ENCODE measurements at regions not wholly inside any gene's neighbourhood (a gene's known extent, or its start where the extent isn't known, plus 50 kb on each side); places are given as distances from the start of the nearest gene placed in this dataset.
"Not testable (repeated sequence)": the region's sequence is repeated elsewhere in the genome, so short reads cannot be mapped to it uniquely, and the experiment has no call there.

DNA sequence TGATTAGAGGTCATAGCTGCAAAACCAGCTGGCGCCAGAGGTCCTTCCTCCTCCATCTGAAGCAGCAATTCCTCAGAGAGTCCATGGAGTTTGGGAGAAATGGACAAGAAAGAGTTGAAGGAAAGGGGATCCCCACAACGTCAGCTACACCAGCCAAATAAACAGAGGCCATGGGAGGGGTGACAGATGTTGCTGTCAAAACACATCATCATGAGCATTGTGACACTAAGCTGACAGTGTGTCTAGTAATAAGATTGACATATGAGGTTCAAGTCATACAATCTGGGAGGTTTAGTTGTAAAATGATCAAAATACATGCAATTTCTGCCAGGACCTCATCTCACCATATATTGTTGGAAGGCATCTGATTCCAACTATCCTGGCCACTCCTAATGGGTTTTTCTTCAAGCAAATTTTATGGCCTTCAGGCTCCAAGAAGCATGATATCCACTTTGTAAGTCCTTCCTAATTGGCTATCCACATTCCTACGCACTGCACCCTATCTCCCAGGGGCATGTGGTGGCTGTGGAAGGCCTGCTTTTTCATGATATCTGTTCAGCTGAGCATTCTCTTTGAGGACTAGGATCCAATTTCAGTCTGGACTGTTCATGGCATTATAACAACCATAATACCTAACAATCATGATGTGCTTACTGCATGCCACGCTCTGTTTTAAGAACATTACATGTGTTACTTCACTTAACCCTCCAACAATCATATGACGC lies 335.0 kb upstream of the ID2 start:
- no peaks in the 10 kb centered on the region for H3K4me1 ChIP-seq
- FAIRE-seq (no peak), ATAC-seq (no peak), DNase-seq (ENCODE audit: low read depth in 1 of 2, low spot score in 1 of 2) (no peak)
- no peak overlapping the region for H3K27ac ChIP-seq
- H3K9me3 ChIP-seq = no peaks in the 10 kb centered on the region
- H3K4me2 ChIP-seq = no peak overlapping the region
- H3K4me3 ChIP-seq = no peak overlapping the region
- CTCF ChIA-PET = no interaction called here
- TF ChIP-seq, protein P1, sequence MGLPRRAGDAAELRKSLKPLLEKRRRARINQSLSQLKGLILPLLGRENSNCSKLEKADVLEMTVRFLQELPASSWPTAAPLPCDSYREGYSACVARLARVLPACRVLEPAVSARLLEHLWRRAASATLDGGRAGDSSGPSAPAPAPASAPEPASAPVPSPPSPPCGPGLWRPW (IDR thresholded peaks at IDR 0.05) = no peak
- TF ChIP-seq CBX2 (IDR thresholded peaks at IDR 0.05; ENCODE audit: borderline replicate concordance, low read depth) = no peak
- no peak for TF ChIP-seq RAD21 (conservative IDR thresholded peaks at IDR 0.05 in 1 of 2, IDR thresholded peaks at IDR 0.05 in 1 of 2)
- no peak for TF ChIP-seq POLR2A (IDR thresholded peaks at IDR 0.05; ENCODE audit: low read length)
- TF ChIP-seq ESRRA (IDR thresholded peaks at IDR 0.05; ENCODE audit: borderline replicate concordance, low read length) = no peak
- no peak for TF ChIP-seq JUN (IDR thresholded peaks at IDR 0.05)
- TF ChIP-seq SREBF2 (IDR thresholded peaks at IDR 0.05) = no peak
- no peak for TF ChIP-seq ZC3H11A (IDR thresholded peaks at IDR 0.05)
- no peak for TF ChIP-seq CHD2 (IDR thresholded peaks at IDR 0.05; ENCODE audit: low read length, partially characterized antibody)
- TF ChIP-seq EHF (CRISPR knock-in tag; IDR thresholded peaks at IDR 0.05) = no peak
- no peak for TF ChIP-seq HOXA7 (CRISPR knock-in tag; IDR thresholded peaks at IDR 0.05)
- no peak for TF ChIP-seq BHLHE40 (IDR thresholded peaks at IDR 0.05; ENCODE audit: low read depth, low read length)
- TF ChIP-seq KDM5A (IDR thresholded peaks at IDR 0.05) = no peak
- 83% methylated on average over 5 of the region's 5 CpGs for WGBS (ENCODE audit: missing lambda C conversion rate)
- POLR2A ChIA-PET = no interaction called here

DNA sequence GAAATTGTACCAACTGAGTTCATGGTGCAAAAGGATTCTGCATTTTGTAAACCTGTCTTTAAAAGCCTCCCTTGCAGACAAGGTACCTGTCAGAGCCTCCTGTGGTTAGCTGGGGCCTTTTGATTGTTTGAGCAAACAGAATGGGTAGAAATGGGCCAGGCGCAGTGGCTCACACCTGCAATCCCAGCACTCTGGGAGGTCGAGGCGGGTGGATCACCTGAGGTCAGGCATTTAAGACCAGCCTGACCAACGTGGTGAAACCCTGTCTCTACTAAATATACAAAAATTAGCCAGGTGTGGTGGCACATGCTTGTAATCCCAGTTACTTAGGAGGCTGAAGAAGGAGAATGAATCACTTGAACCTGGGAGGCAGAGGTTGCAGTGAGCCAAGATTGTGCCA lies 332.9 kb upstream of the ID2 start:
- H3K4me1 ChIP-seq; H3K9me3 ChIP-seq; ATAC-seq; H3K4me2 ChIP-seq; DNase-seq (ENCODE audit: low read depth in 1 of 2, low spot score in 1 of 2); H3K4me3 ChIP-seq; H3K27ac ChIP-seq; CTCF ChIA-PET; FAIRE-seq; POLR2A ChIA-PET: not testable (repeated sequence)
- 63% methylated on average over 4 of the region's 4 CpGs for WGBS (ENCODE audit: missing lambda C conversion rate)

DNA sequence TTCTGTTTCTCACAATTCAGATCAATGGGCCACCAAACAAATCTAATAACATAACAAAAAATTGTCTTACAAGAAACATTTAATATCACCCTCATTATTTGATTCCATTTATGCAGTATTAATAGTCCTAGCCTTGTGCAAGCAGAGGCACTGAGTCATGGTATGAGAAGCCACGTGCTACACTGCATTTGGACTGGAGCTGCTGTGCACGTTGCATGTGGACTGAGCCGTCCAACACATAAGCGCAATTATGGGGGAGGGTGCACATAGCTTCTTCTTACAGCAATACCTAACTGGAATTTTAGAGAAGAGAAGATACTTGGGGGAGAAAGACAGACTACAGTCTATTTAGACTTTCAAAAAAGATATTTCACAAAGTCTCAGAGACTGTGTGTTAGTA lies 329.6 kb upstream of the ID2 start:
- Histone ChIP-seq H3K27ac (no peak overlapping the region), H3K4me2 (no peak overlapping the region), H3K4me3 (no peak overlapping the region), H3K9me3 (0 out of 3 replicates have a peak, but pooled peaks cover 4% of the 10 kb centered on the region), H3K4me1 (no peaks in the 10 kb centered on the region)
- TF ChIP-seq EP300 (IDR thresholded peaks at IDR 0.05) (no peak), RCOR1 (IDR thresholded peaks at IDR 0.05; ENCODE audit: low read depth, low read length) (no peak), CEBPB (IDR thresholded peaks at IDR 0.05) (no peak), MAFK (IDR thresholded peaks at IDR 0.05; ENCODE audit: partially characterized antibody) (no peak)
- ChIA-PET CTCF (no interaction called here), POLR2A (no interaction called here)
- FAIRE-seq = no peak
- 65% methylated on average over 4 of the region's 4 CpGs for WGBS (ENCODE audit: missing lambda C conversion rate)
- ATAC-seq = no peak
- no peak for DNase-seq (ENCODE audit: low read depth in 1 of 2, low spot score in 1 of 2)

DNA sequence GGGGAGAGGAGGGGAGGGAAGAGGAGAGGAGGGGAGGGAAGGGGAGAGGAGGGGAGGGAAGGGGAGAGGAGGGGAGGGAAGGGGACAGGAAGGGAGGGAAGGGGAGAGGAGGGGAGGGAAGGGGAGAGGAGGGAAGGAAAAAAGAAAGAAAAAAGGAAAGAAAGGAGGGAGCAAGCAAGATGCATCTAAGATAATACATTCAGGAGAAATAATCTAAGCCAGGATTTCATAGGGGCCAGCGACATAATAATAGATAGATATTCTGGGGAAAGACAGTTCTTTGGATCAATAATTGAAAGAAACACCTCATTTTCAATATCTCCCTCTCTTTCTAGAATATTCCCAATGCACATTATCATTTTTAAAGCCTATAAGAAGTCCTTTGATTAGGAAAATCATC lies 328.9 kb upstream of the ID2 start:
- DNase-seq (ENCODE audit: low read depth in 1 of 2, low spot score in 1 of 2) = no peak
- H3K9me3 ChIP-seq = 0 out of 3 replicates have a peak, but pooled peaks cover 4% of the 10 kb centered on the region
- no peak for FAIRE-seq
- no peaks in the 10 kb centered on the region for H3K4me1 ChIP-seq
- 59% methylated on average over 1 of the region's 1 CpG for WGBS (ENCODE audit: missing lambda C conversion rate)
- ChIA-PET POLR2A (no interaction called here), CTCF (no interaction called here)
- no peak for ATAC-seq
- H3K4me2 ChIP-seq = no peak overlapping the region
- H3K4me3 ChIP-seq = no peak overlapping the region
- H3K27ac ChIP-seq = no peak overlapping the region
- TF ChIP-seq ZC3H11A (IDR thresholded peaks at IDR 0.05) (no peak), RCOR1 (IDR thresholded peaks at IDR 0.05; ENCODE audit: low read depth, low read length) (no peak), RAD21 (conservative IDR thresholded peaks at IDR 0.05 in 1 of 2, IDR thresholded peaks at IDR 0.05 in 1 of 2) (no peak), SMC3 (IDR thresholded peaks at IDR 0.05) (no peak), POLR2AphosphoS2 (conservative IDR thresholded peaks at IDR 0.05; ENCODE audit: low read length) (no peak), JUNB (IDR thresholded peaks at IDR 0.05) (no peak), RNF2 (IDR thresholded peaks at IDR 0.05; ENCODE audit: borderline replicate concordance, low read depth) (no peak), FOSL2 (IDR thresholded peaks at IDR 0.05) (no peak), FOSL2 (CRISPR knock-in tag; IDR thresholded peaks at IDR 0.05) (no peak), EHMT2 (IDR thresholded peaks at IDR 0.05; ENCODE audit: low read depth) (no peak), RARB (CRISPR knock-in tag; IDR thresholded peaks at IDR 0.05) (no peak), NR3C1 (IDR thresholded peaks at IDR 0.05) (no peak), CBX8 (IDR thresholded peaks at IDR 0.05) (no peak), CHD2 (IDR thresholded peaks at IDR 0.05; ENCODE audit: low read length, partially characterized antibody) (no peak), HOXB13 (CRISPR knock-in tag; IDR thresholded peaks at IDR 0.05; ENCODE audit: low read depth) (no peak), TP53 (CRISPR knock-in tag; IDR thresholded peaks at IDR 0.05) (no peak), CHD4 (IDR thresholded peaks at IDR 0.05; ENCODE audit: borderline replicate concordance) (no peak), FOSB (CRISPR knock-in tag; IDR thresholded peaks at IDR 0.05) (no peak), HOXA7 (CRISPR knock-in tag; IDR thresholded peaks at IDR 0.05) (no peak)
- TF ChIP-seq, protein P2, sequence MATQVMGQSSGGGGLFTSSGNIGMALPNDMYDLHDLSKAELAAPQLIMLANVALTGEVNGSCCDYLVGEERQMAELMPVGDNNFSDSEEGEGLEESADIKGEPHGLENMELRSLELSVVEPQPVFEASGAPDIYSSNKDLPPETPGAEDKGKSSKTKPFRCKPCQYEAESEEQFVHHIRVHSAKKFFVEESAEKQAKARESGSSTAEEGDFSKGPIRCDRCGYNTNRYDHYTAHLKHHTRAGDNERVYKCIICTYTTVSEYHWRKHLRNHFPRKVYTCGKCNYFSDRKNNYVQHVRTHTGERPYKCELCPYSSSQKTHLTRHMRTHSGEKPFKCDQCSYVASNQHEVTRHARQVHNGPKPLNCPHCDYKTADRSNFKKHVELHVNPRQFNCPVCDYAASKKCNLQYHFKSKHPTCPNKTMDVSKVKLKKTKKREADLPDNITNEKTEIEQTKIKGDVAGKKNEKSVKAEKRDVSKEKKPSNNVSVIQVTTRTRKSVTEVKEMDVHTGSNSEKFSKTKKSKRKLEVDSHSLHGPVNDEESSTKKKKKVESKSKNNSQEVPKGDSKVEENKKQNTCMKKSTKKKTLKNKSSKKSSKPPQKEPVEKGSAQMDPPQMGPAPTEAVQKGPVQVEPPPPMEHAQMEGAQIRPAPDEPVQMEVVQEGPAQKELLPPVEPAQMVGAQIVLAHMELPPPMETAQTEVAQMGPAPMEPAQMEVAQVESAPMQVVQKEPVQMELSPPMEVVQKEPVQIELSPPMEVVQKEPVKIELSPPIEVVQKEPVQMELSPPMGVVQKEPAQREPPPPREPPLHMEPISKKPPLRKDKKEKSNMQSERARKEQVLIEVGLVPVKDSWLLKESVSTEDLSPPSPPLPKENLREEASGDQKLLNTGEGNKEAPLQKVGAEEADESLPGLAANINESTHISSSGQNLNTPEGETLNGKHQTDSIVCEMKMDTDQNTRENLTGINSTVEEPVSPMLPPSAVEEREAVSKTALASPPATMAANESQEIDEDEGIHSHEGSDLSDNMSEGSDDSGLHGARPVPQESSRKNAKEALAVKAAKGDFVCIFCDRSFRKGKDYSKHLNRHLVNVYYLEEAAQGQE (IDR thresholded peaks at IDR 0.05) = no peak
